A549 (cell line): ENCODE measurements at regions not wholly inside any gene's neighbourhood (a gene's known extent, or its start where the extent isn't known, plus 50 kb on each side); places are given as distances from the start of the nearest gene placed in this dataset.

Experiments used
- ATAC-seq, 2 experiments: fragments of 200-7000 bp in 1 of 2; fragments of >200 bp in 1 of 2; cut with Nextera tagmentation in 1 of 2; cut with Tn5 transposase in 1 of 2; 3 replicates each; pipeline versions ENCODE4 v1.8.0 to v1.9.1; 2018 to 2020; ENCODE audit warnings: mild to moderate bottlenecking in 1 of 2, moderate library complexity in 1 of 2
- CTCF ChIA-PET: fragments of 300-600 bp; sonication (Branson Sonifier 250); formaldehyde crosslinking; extraction: SDS; loops from one replicate; lab custom pipeline; 2021; ENCODE audit warnings: antibody characterized with exemption, inconsistent platforms; lab: Yijun Ruan, JAX
- POLR2A ChIA-PET: fragments of 350-600 bp; formaldehyde crosslinking; extraction: SDS; loops from one replicate; lab custom pipeline; 2021; ENCODE audit warnings: antibody characterized with exemption, inconsistent platforms; lab: Yijun Ruan, JAX
- DNase-seq, 2 experiments: peaks; one replicate each; pipeline versions ENCODE4 v3.0.0 to v3.0.0-alpha.2; 2011 to 2016; ENCODE audit warnings: low read depth in 1 of 2, low spot score in 1 of 2
- FAIRE-seq: peaks from 2 replicates; lab custom pipeline; 2011; peaks lifted over from hg19 to GRCh38; lab: Jason Lieb, UNC
- H3K27ac ChIP-seq, 2 experiments: fragments of >200 bp; sonication (Bioruptor Twin); formaldehyde crosslinking; 3 replicates each; pipeline ENCODE4 v1.5.1; 2016 to 2017
- H3K4me1 ChIP-seq: fragments of >200 bp; sonication (Bioruptor Twin); formaldehyde crosslinking; 3 replicates; pipeline ENCODE4 v1.6.1; 2016
- H3K4me2 ChIP-seq: fragments of >200 bp; sonication (Bioruptor Twin); formaldehyde crosslinking; 3 replicates; pipeline ENCODE4 v1.6.1; 2016
- H3K4me3 ChIP-seq: fragments of >200 bp; sonication (Bioruptor Twin); formaldehyde crosslinking; 3 replicates; pipeline ENCODE4 v1.5.1; 2016
- H3K9me3 ChIP-seq: fragments of >200 bp; sonication (Bioruptor Twin); formaldehyde crosslinking; 3 replicates; pipeline ENCODE4 v1.6.1; 2016
- BHLHE40 ChIP-seq: IDR thresholded peaks from 2 replicates; pipeline ENCODE4 v1.6.1; 2012; ENCODE audit warnings: low read depth, low read length, inconsistent platforms
- CBX8 ChIP-seq: fragments of 200-600 bp; sonication (generic); IDR thresholded peaks from 2 replicates; pipeline ENCODE4 v1.6.1; 2016
- CHD4 ChIP-seq: fragments of 200-600 bp; sonication (generic); IDR thresholded peaks from 2 replicates; pipeline ENCODE4 v1.6.1; 2016; ENCODE audit warnings: antibody characterized with exemption, mild to moderate bottlenecking, borderline replicate concordance
- FOSB ChIP-seq: fragments of 250-450 bp; sonication (Bioruptor Pico); IDR thresholded peaks from 2 replicates; pipeline ENCODE4 v1.5.0; 2020; ENCODE audit warnings: mild to moderate bottlenecking, moderate library complexity
- FOSL2 ChIP-seq, 2 experiments: fragments of 450-650 bp in 1 of 2; fragments of >200 bp in 1 of 2; sonication (Bioruptor Twin) in 1 of 2; formaldehyde crosslinking; IDR thresholded peaks; 2 replicates each; pipeline versions ENCODE4 v1.5.0 to v1.6.1; 2016 to 2020; ENCODE audit warnings: mild to moderate bottlenecking in 1 of 2, moderate library complexity in 1 of 2
- GATA3 ChIP-seq: IDR thresholded peaks from 2 replicates; pipeline ENCODE4 v1.6.1; 2012; ENCODE audit warnings: borderline replicate concordance
- HDAC2 ChIP-seq: fragments of 200-600 bp; sonication (generic); IDR thresholded peaks from 2 replicates; pipeline ENCODE4 v1.6.1; 2016
- HOXB13 ChIP-seq: fragments of 250-450 bp; sonication (Bioruptor Pico); IDR thresholded peaks from 2 replicates; pipeline ENCODE4 v1.5.0; 2020; ENCODE audit warnings: low read depth, mild to moderate bottlenecking, moderate library complexity
- JUNB ChIP-seq: fragments of >200 bp; sonication (Bioruptor Twin); formaldehyde crosslinking; IDR thresholded peaks from 2 replicates; pipeline ENCODE4 v1.6.1; 2016
- MAFK ChIP-seq: fragments of 450-650 bp; IDR thresholded peaks from 2 replicates; pipeline ENCODE4 v1.6.1; 2014; ENCODE audit not compliant: partially characterized antibody
- NPAS2 ChIP-seq: fragments of 250-450 bp; sonication (Bioruptor Pico); IDR thresholded peaks from 2 replicates; pipeline ENCODE4 v1.8.0; 2022; ENCODE audit warnings: mild to moderate bottlenecking, moderate library complexity, borderline replicate concordance
- NR3C1 ChIP-seq: fragments of >200 bp; sonication (Bioruptor Twin); formaldehyde crosslinking; IDR thresholded peaks from 3 replicates; pipeline ENCODE4 v1.6.1; 2017
- POLR2A ChIP-seq: IDR thresholded peaks from 2 replicates; pipeline ENCODE4 v1.6.1; 2012; ENCODE audit warnings: mild to moderate bottlenecking, low read length
- POLR2AphosphoS2 ChIP-seq: conservative IDR thresholded peaks from 2 replicates; pipeline ENCODE4 v1.6.1; 2012; ENCODE audit warnings: low read length, improper control_type of control experiment, inconsistent platforms
- RCOR1 ChIP-seq: fragments of 150-350 bp; IDR thresholded peaks from 2 replicates; pipeline ENCODE4 v1.6.1; 2014; ENCODE audit warnings: antibody characterized with exemption, low read length, low read depth
- RFX5 ChIP-seq: fragments of 450-650 bp; IDR thresholded peaks from 2 replicates; pipeline ENCODE4 v1.7.1; 2014; ENCODE audit warnings: antibody characterized with exemption, mild to moderate bottlenecking, moderate library complexity
- RNF2 ChIP-seq: fragments of 200-600 bp; sonication (generic); IDR thresholded peaks from 2 replicates; pipeline ENCODE4 v1.6.1; 2016; ENCODE audit warnings: low read depth, mild to moderate bottlenecking, antibody characterized with exemption, moderate library complexity, borderline replicate concordance
- SMC3 ChIP-seq: fragments of >200 bp; sonication (Bioruptor Twin); formaldehyde crosslinking; IDR thresholded peaks from 3 replicates; pipeline ENCODE4 v1.6.1; 2018; ENCODE audit warnings: inconsistent platforms
- SREBF2 ChIP-seq: fragments of 450-650 bp; IDR thresholded peaks from 2 replicates; pipeline ENCODE4 v1.6.1; 2014; ENCODE audit warnings: mild to moderate bottlenecking, moderate library complexity
- TFCP2L1 ChIP-seq: fragments of 250-450 bp; sonication (Bioruptor Pico); IDR thresholded peaks from 2 replicates; pipeline ENCODE4 v1.5.0; 2021; ENCODE audit warnings: mild to moderate bottlenecking
- ZFP36 ChIP-seq: fragments of 450-650 bp; IDR thresholded peaks from 2 replicates; pipeline ENCODE4 v1.6.1; 2014; ENCODE audit warnings: borderline replicate concordance; ENCODE audit not compliant: partially characterized antibody
- ZNF302 ChIP-seq: fragments of 250-450 bp; sonication (Bioruptor Pico); IDR thresholded peaks from 2 replicates; pipeline ENCODE4 v1.9.0; 2021; ENCODE audit warnings: inconsistent platforms, mild to moderate bottlenecking, moderate library complexity
- ZSCAN20 ChIP-seq: fragments of 250-450 bp; sonication (Bioruptor Pico); IDR thresholded peaks from 2 replicates; pipeline ENCODE4 v1.8.0; 2022; ENCODE audit warnings: mild to moderate bottlenecking, moderate library complexity
- WGBS: methylation state at CpG from one replicate; pipeline ENCODE4 v1.1.6; 2017; ENCODE audit errors: missing lambda C conversion rate; 5-methylcytosine and 5-hydroxymethylcytosine counted together
- TF ChIP-seq, protein P1 (sequence below): fragments of >200 bp; sonication (Bioruptor Twin); formaldehyde crosslinking; IDR thresholded peaks from 3 replicates; pipeline ENCODE4 v1.5.1; 2016
- TF ChIP-seq, protein P2 (sequence below): fragments of 250-450 bp; sonication (Bioruptor Pico); IDR thresholded peaks from 2 replicates; pipeline ENCODE4 v1.5.0; 2021; ENCODE audit warnings: mild to moderate bottlenecking, moderate library complexity, borderline replicate concordance
- TF ChIP-seq, protein P3 (sequence below): fragments of 200-600 bp; sonication (generic); IDR thresholded peaks from 2 replicates; pipeline ENCODE4 v1.6.1; 2016; ENCODE audit warnings: antibody characterized with exemption, mild to moderate bottlenecking, moderate library complexity
- TF ChIP-seq, protein P4 (sequence below): fragments of >200 bp; sonication (Bioruptor Twin); formaldehyde crosslinking; IDR thresholded peaks from 2 replicates; pipeline ENCODE4 v1.6.1; 2016

DNA sequence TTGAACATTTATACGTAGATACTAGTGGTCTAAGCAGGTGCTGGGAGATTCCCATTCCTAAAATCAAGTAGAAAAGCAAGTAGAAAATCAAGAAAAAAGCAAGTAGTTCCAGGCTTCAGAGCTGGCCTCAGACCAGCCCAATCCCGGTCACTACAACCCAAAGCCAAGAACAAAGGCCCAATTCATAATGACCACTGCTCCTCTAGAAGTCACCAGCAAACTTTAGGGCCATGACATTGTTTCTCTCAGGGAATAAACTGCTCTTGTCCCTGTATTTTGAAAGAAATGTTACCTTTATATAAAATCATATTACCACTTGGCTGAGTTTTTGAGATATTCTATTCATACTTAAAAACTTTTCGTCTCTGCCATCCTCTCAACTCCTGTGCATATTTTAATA is 106.3 kb upstream of the IL12A start:
- FAIRE-seq = no peak
- no peak overlapping the region for H3K4me3 ChIP-seq
- POLR2A ChIA-PET = no interaction called here
- H3K4me1 ChIP-seq = peaks cover 9% of the 10 kb centered on the region; the same call in 2 of the 3 replicates
- H3K9me3 ChIP-seq = no peaks in the 10 kb centered on the region
- CTCF ChIA-PET = interaction anchor here (0.6 to 18.8 kb wide), 5 partner anchors 8 to 123 kb away, joined by 3 to 450 read pairs (median 46); no protein-coding TSS in a partner anchor
- WGBS = 93% methylated on average over 3 of the region's 3 CpGs
- DNase-seq = no peak
- no peak for ATAC-seq
- TF ChIP-seq FOSB (CRISPR knock-in tag) (no peak), GATA3 (no peak), HOXB13 (CRISPR knock-in tag) (no peak), RNF2 (no peak), FOSL2 (IDR thresholded peaks at IDR 0.05) (no peak), FOSL2 (CRISPR knock-in tag; IDR thresholded peaks at IDR 0.05) (no peak), NPAS2 (CRISPR knock-in tag) (no peak), HDAC2 (no peak), SMC3 (no peak), CHD4 (no peak), CBX8 (no peak), RFX5 (no peak), POLR2AphosphoS2 (no peak), BHLHE40 (no peak)
- TF ChIP-seq, protein P1, sequence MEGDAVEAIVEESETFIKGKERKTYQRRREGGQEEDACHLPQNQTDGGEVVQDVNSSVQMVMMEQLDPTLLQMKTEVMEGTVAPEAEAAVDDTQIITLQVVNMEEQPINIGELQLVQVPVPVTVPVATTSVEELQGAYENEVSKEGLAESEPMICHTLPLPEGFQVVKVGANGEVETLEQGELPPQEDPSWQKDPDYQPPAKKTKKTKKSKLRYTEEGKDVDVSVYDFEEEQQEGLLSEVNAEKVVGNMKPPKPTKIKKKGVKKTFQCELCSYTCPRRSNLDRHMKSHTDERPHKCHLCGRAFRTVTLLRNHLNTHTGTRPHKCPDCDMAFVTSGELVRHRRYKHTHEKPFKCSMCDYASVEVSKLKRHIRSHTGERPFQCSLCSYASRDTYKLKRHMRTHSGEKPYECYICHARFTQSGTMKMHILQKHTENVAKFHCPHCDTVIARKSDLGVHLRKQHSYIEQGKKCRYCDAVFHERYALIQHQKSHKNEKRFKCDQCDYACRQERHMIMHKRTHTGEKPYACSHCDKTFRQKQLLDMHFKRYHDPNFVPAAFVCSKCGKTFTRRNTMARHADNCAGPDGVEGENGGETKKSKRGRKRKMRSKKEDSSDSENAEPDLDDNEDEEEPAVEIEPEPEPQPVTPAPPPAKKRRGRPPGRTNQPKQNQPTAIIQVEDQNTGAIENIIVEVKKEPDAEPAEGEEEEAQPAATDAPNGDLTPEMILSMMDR = no peak
- TF ChIP-seq, protein P2, sequence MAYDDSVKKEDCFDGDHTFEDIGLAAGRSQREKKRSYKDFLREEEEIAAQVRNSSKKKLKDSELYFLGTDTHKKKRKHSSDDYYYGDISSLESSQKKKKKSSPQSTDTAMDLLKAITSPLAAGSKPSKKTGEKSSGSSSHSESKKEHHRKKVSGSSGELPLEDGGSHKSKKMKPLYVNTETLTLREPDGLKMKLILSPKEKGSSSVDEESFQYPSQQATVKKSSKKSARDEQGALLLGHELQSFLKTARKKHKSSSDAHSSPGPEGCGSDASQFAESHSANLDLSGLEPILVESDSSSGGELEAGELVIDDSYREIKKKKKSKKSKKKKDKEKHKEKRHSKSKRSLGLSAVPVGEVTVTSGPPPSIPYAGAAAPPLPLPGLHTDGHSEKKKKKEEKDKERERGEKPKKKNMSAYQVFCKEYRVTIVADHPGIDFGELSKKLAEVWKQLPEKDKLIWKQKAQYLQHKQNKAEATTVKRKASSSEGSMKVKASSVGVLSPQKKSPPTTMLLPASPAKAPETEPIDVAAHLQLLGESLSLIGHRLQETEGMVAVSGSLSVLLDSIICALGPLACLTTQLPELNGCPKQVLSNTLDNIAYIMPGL (CRISPR knock-in tag) = no peak
- TF ChIP-seq, protein P3, sequence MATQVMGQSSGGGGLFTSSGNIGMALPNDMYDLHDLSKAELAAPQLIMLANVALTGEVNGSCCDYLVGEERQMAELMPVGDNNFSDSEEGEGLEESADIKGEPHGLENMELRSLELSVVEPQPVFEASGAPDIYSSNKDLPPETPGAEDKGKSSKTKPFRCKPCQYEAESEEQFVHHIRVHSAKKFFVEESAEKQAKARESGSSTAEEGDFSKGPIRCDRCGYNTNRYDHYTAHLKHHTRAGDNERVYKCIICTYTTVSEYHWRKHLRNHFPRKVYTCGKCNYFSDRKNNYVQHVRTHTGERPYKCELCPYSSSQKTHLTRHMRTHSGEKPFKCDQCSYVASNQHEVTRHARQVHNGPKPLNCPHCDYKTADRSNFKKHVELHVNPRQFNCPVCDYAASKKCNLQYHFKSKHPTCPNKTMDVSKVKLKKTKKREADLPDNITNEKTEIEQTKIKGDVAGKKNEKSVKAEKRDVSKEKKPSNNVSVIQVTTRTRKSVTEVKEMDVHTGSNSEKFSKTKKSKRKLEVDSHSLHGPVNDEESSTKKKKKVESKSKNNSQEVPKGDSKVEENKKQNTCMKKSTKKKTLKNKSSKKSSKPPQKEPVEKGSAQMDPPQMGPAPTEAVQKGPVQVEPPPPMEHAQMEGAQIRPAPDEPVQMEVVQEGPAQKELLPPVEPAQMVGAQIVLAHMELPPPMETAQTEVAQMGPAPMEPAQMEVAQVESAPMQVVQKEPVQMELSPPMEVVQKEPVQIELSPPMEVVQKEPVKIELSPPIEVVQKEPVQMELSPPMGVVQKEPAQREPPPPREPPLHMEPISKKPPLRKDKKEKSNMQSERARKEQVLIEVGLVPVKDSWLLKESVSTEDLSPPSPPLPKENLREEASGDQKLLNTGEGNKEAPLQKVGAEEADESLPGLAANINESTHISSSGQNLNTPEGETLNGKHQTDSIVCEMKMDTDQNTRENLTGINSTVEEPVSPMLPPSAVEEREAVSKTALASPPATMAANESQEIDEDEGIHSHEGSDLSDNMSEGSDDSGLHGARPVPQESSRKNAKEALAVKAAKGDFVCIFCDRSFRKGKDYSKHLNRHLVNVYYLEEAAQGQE = no peak
- H3K4me2 ChIP-seq = no peak overlapping the region
- peak overlapping the region in 1 of 2 experiments; percentile 48; a peak in 3 of 6 replicates for H3K27ac ChIP-seq

DNA sequence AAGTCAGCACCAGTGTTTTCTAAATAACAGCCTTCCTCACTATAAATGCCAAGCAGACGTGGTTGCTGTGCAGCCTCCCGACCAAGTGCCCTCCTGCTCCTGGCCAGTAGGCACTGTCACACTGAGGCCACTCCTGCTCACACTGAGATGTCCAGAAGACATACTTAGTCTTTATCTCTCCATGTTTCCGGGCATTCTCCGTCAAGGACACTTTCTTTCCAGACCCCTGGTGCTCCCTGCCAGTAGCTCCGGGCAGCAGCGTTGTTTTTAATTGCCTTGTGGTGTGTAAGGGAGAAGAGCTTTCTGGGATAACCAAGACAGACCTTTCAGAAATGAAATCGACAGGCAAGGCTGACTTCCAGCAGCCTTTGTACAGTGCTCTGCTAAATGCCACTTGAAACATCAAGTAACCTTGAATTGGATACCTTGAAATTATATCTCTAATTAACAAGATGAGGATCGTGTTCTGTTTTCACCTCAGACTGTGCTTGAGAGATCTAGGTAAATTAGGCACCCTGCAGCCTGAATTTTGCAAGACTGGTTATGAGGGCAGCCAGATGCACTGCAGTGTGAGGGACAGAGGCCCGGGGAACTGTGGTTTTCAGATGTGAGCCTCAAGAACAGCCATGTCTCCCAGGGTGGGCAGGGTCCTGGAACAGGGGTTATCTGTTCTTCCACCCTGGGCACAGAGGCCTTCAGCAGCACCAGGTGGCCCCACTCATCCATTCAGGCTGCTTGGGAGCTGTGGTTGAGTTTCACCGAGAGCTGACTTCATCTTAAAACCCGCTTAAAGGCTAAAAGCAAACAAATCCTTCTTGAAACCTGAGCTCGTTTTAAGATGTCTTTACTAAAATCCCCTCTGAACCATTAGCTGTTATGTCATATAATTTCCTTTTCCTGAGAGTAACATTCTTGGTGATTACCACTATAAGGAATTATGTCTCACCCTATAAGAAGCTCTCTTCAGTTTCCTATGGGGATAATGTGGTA is 105.5 kb upstream of the IL12A start:
- ChIA-PET CTCF (interaction anchor here (0.6 to 18.8 kb wide), 12 partner anchors 8 to 630 kb away, joined by 3 to 450 read pairs (median 16); partner anchors contain the start of gene IL12A), POLR2A (no interaction called here)
- Histone ChIP-seq H3K9me3 (no peaks in the 10 kb centered on the region), H3K4me2 (no peak overlapping the region), H3K4me3 (no peak overlapping the region), H3K4me1 (peaks cover 1% of the 10 kb centered on the region; the same call in 2 of the 3 replicates), H3K27ac (peak overlapping the region; percentile 24 to 33; a peak in 3 of 6 replicates)
- WGBS = 79% methylated on average over 12 of the region's 12 CpGs
- no peak for DNase-seq
- no peak for FAIRE-seq
- ATAC-seq = peak; percentile 44 to 55; a peak in 4 of 6 replicates
- TF ChIP-seq SREBF2 (no peak), RCOR1 (no peak), ZSCAN20 (CRISPR knock-in tag) (no peak), TFCP2L1 (CRISPR knock-in tag) (no peak), HOXB13 (CRISPR knock-in tag) (no peak), POLR2A (no peak), ZFP36 (no peak), MAFK (no peak), BHLHE40 (no peak), ZNF302 (CRISPR knock-in tag) (no peak), NR3C1 (no peak), JUNB (no peak)
- TF ChIP-seq, protein P4, sequence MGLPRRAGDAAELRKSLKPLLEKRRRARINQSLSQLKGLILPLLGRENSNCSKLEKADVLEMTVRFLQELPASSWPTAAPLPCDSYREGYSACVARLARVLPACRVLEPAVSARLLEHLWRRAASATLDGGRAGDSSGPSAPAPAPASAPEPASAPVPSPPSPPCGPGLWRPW = no peak
- TF ChIP-seq, protein P2 (CRISPR knock-in tag) = no peak
